PC-3 (cell line): ENCODE measurements at regions not wholly inside any gene's neighbourhood (a gene's known extent, or its start where the extent isn't known, plus 50 kb on each side); places are given as distances from the start of the nearest gene placed in this dataset.

Experiments used
- ATAC-seq: fragments of 200-7000 bp; cut with Tn5 transposase; 2 replicates; pipeline ENCODE4 v1.9.1; 2020; ENCODE audit warnings: mild to moderate bottlenecking, moderate library complexity
- BruUV-seq: library from RNA; stranded (reverse); fragments of 400-500 nt; replicated peaks from 2 replicates; lab custom pipeline; 2021; lab: Mats Ljungman, UMichigan
- CTCF ChIA-PET: fragments of 300-600 bp; sonication (Branson Sonifier 250); formaldehyde crosslinking; loops from one replicate; lab custom pipeline; 2022; ENCODE audit warnings: antibody characterized with exemption; lab: Charles Lee
- POLR2A ChIA-PET: fragments of 300-600 bp; sonication (Branson Sonifier 250); formaldehyde crosslinking; loops from one replicate; lab custom pipeline; 2022; ENCODE audit warnings: antibody characterized with exemption; ENCODE audit not compliant: unreplicated experiment; lab: Charles Lee
- DNase-seq: peaks from one replicate; pipeline ENCODE4 v3.0.0-alpha.2; 2015
- H2AFZ ChIP-seq: fragments of 300-600 bp; sonication (generic); 2 replicates; pipeline ENCODE4 v1.6.0; 2016; ENCODE audit warnings: antibody characterized with exemption, low read length
- H3F3A ChIP-seq: fragments of 300-600 bp; sonication (generic); one replicate; pipeline ENCODE4 v1.6.0; 2017; ENCODE audit warnings: antibody characterized with exemption, low read length, control low read depth, mild to moderate bottlenecking; ENCODE audit not compliant: unreplicated experiment
- H3K27ac ChIP-seq: fragments of 300-600 bp; sonication (generic); 2 replicates; pipeline ENCODE4 v1.5.1; 2016; ENCODE audit warnings: mild to moderate bottlenecking, low read length
- H3K27me3 ChIP-seq: fragments of 300-600 bp; sonication (generic); 2 replicates; pipeline ENCODE4 v1.6.1; 2016; ENCODE audit warnings: low read length, mixed read lengths
- H3K36me3 ChIP-seq: fragments of 300-600 bp; sonication (generic); 2 replicates; pipeline ENCODE4 v1.6.1; 2016; ENCODE audit warnings: low read depth, mixed run types, low read length, mixed read lengths
- H3K4me1 ChIP-seq: fragments of 300-600 bp; sonication (generic); 2 replicates; pipeline ENCODE4 v1.5.1; 2016; ENCODE audit warnings: low read length; ENCODE audit not compliant: insufficient read depth
- H3K4me2 ChIP-seq: fragments of 300-600 bp; sonication (generic); 2 replicates; pipeline ENCODE4 v1.6.0; 2016; ENCODE audit warnings: low read length
- H3K4me3 ChIP-seq: fragments of 300-600 bp; sonication (generic); 2 replicates; pipeline ENCODE4 v1.5.1; 2016; ENCODE audit warnings: mild to moderate bottlenecking, low read length, mixed read lengths
- H3K79me2 ChIP-seq: fragments of 300-600 bp; sonication (generic); 2 replicates; pipeline ENCODE4 v1.6.1; 2017; ENCODE audit warnings: low read length, mixed read lengths
- H3K9ac ChIP-seq: fragments of 300-600 bp; sonication (generic); 2 replicates; pipeline ENCODE4 v1.6.0; 2016; ENCODE audit warnings: mild to moderate bottlenecking, low read length
- H3K9me2 ChIP-seq: fragments of 300-600 bp; sonication (generic); replicated peaks from 2 replicates; pipeline ENCODE4 v1.6.1; 2016; ENCODE audit warnings: mixed run types, low read length, mixed read lengths
- H3K9me3 ChIP-seq: fragments of 300-600 bp; sonication (generic); 2 replicates; pipeline ENCODE4 v1.6.1; 2016; ENCODE audit warnings: low read length, mixed read lengths
- H4K20me1 ChIP-seq: fragments of 300-600 bp; sonication (generic); 2 replicates; pipeline ENCODE4 v1.6.1; 2016; ENCODE audit warnings: low read length, mixed read lengths
- CTCF ChIP-seq: fragments of 300-600 bp; sonication (generic); conservative IDR thresholded peaks from 2 replicates; pipeline ENCODE4 v1.5.1; 2017; ENCODE audit warnings: antibody characterized with exemption, low read depth, mild to moderate bottlenecking, low read length
- EZH2 ChIP-seq: fragments of 300-600 bp; sonication (generic); IDR thresholded peaks from one replicate; pipeline ENCODE4 v1.6.1; 2017; ENCODE audit warnings: antibody characterized with exemption, mild to moderate bottlenecking, low read length; ENCODE audit not compliant: unreplicated experiment
- EZH2phosphoT487 ChIP-seq: fragments of 300-600 bp; sonication (generic); IDR thresholded peaks from 2 replicates; pipeline ENCODE4 v1.6.1; 2018; ENCODE audit warnings: mild to moderate bottlenecking, antibody characterized with exemption, low read length, borderline replicate concordance
- intact Hi-C: fragments of 100-400 bp; cut with micrococcal nuclease; formaldehyde crosslinking; loops from 2 replicates; pipeline ENCODE4 v1.9.0; 2023

- Histone ChIP-seq H4K20me1 (no peaks in the 10 kb centered on the region), H3K9ac (no peak overlapping the region), H3K9me2 (no peaks in the 10 kb centered on the region), H3K27ac (no peak overlapping the region), H3K4me3 (no peak overlapping the region), H2AFZ (no peak overlapping the region), H3F3A (no peaks in the 10 kb centered on the region), H3K9me3 (0 out of 2 replicates have a peak, but pooled peaks cover 3% of the 10 kb centered on the region), H3K36me3 (no peaks in the 10 kb centered on the region), H3K4me2 (no peak overlapping the region), H3K79me2 (no peaks in the 10 kb centered on the region), H3K27me3 (no peaks in the 10 kb centered on the region), H3K4me1 (peaks cover 9% of the 10 kb centered on the region)
- TF ChIP-seq EZH2phosphoT487 (no peak), EZH2 (no peak), CTCF (no peak)
- ChIA-PET CTCF (no interaction called here), POLR2A (no interaction called here)
- ATAC-seq: no peak
- peak; percentile 55 for DNase-seq
- BruUV-seq: no TSS peak
- intact Hi-C loops: no loop called here
These were observed 168.7 kb downstream of the ABCC12 start for GRCh38 chr16:47987136-47987535.

- no peaks in the 10 kb centered on the region for H3K9me2 ChIP-seq
- BruUV-seq: no TSS peak
- TF ChIP-seq EZH2 (no peak), CTCF (no peak), EZH2phosphoT487 (no peak)
- no peaks in the 10 kb centered on the region for H3K79me2 ChIP-seq
- H3K4me2 ChIP-seq: no peak overlapping the region
- no peak overlapping the region for H3K9ac ChIP-seq
- H3K4me1 ChIP-seq: peaks cover 9% of the 10 kb centered on the region
- POLR2A ChIA-PET: no interaction called here
- H3K9me3 ChIP-seq: 0 out of 2 replicates have a peak, but pooled peaks cover 3% of the 10 kb centered on the region
- no peak overlapping the region for H2AFZ ChIP-seq
- intact Hi-C loops: no loop called here
- H4K20me1 ChIP-seq: no peaks in the 10 kb centered on the region
- H3K36me3 ChIP-seq: no peaks in the 10 kb centered on the region
- no peak for DNase-seq
- no peak overlapping the region for H3K4me3 ChIP-seq
- H3K27ac ChIP-seq: no peak overlapping the region
- ATAC-seq: no peak
- no peaks in the 10 kb centered on the region for H3K27me3 ChIP-seq
- CTCF ChIA-PET: no interaction called here
- no peaks in the 10 kb centered on the region for H3F3A ChIP-seq
These were observed 169.8 kb downstream of the ABCC12 start for GRCh38 chr16:47986031-47986430.

- no peaks in the 10 kb centered on the region for H3K27me3 ChIP-seq
- H2AFZ ChIP-seq: no peak overlapping the region
- H3K27ac ChIP-seq: no peak overlapping the region
- ATAC-seq (no peak), DNase-seq (no peak)
- no peak overlapping the region for H3K4me2 ChIP-seq
- POLR2A ChIA-PET: no interaction called here
- H3K79me2 ChIP-seq: no peaks in the 10 kb centered on the region
- CTCF ChIA-PET: no interaction called here
- no peaks in the 10 kb centered on the region for H3K9me2 ChIP-seq
- no peaks in the 10 kb centered on the region for H3K9me3 ChIP-seq
- H4K20me1 ChIP-seq: no peaks in the 10 kb centered on the region
- no peaks in the 10 kb centered on the region for H3K36me3 ChIP-seq
- no peak for TF ChIP-seq EZH2phosphoT487
- no peak for TF ChIP-seq CTCF
- no peak for TF ChIP-seq EZH2
- H3K9ac ChIP-seq: no peak overlapping the region
- no TSS peak for BruUV-seq
- H3F3A ChIP-seq: no peaks in the 10 kb centered on the region
- no peak overlapping the region for H3K4me3 ChIP-seq
- intact Hi-C loops: no loop called here
- H3K4me1 ChIP-seq: peaks cover 9% of the 10 kb centered on the region
These were observed 171.1 kb downstream of the ABCC12 start for GRCh38 chr16:47984669-47985068.
